GM21367 (cell line): ENCODE measurements at regions not wholly inside any gene's neighbourhood (a gene's known extent, or its start where the extent isn't known, plus 50 kb on each side); places are given as distances from the start of the nearest gene placed in this dataset.
"Not testable (repeated sequence)": the region's sequence is repeated elsewhere in the genome, so short reads cannot be mapped to it uniquely, and the experiment has no call there.

Source experiments
- ATAC-seq: cut with Tn5 transposase; IDR thresholded peaks from one replicate; pipeline ENCODE4 v1.9.1; 2021; ENCODE audit not compliant: unreplicated experiment

DNA sequence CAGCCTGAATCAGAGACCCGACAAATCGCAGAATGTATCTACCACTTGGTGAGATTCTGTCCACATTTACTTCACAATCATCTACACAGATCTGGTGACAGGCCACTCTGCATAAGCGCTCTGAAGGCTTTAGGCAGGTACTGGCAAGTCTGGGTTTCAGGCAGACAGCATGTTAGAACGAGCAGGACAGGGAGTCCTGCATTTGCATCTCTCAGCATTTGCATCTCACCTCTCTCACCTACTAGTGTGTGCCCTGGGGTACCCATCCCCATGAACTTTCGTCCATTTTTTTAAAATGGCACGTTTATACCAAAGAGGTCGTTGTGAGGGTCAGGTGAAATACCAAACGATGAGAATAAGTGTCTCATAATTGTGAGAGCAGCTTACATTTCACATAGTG lies 108.2 kb downstream of the SPATA31A1 start:
- peak; percentile 37 for ATAC-seq

DNA sequence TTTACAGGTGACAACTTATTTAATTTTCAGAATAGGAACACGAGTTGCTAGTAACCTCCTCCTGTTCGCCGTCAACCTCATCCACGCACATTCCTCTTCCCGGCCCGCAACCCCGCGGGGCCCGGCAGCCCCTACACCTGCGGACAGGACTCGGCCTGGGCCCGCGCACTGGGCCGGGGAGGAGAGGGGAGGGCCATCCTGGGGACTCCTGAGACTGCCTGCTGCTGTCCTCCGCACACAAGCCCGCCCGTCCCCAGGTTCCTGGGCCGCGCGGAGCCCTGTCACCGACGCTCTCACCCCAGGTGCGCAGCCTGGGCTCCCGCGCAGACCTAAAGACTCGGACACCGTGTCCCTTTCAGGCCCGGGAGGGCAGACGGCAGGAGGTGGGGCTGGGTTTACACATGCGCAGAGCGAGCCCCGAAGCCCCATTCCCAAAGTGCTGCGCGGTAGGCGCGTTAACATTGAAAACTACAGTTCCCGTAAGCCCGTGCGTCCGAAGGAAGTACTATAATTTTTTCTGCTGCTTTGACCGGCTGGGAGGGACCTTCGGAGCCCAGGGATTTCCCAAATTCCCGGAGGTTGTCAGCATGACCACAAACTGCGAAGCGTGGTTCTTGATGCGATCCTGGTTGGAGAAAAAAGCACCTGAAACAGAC lies 108.8 kb downstream of the SPATA31A1 start:
- peak; percentile 96 for ATAC-seq

GRCh38 chr9:39474499-39474898 lies 119.0 kb downstream of the SPATA31A1 start:
- ATAC-seq, result peak; percentile 99

DNA sequence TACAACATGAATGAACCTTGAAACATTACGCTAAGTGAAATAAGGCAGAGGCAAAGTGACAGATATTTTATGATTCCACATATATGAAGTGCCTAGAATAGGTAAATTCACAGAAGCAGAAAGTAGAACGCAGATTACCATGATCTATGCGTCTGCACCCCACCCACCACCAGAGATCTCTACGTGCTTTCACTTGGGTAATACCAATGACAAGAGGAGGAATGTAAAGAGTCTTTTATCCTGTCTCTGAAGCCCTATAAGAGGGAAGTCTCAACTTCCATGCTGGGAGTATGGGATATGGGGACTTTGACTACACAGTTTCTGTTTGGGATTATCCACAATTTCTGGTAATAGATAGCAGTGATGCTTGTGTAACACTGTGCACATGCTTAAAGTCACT lies 127.6 kb downstream of the SPATA31A1 start:
- not testable (repeated sequence) for ATAC-seq

DNA sequence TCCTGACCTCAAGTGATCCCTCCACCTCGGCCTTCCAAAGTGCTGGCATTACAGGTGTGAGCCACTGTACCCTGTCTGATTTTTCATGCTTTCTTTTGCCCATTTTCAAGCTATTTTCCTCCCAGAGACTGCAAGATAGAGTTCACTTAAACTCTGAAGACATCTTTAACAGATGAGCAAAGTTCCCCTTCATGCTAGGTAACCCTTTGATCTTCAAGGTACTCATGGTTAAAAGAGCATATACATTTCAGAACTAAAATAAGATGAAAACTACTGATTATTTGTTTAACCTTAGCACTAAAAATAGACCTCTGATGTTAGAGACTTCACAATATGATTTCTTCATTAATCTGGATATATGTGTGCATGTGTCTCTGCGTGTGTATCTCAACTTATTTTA lies 128.4 kb downstream of the SPATA31A1 start:
- ATAC-seq, result peak; percentile 16

DNA sequence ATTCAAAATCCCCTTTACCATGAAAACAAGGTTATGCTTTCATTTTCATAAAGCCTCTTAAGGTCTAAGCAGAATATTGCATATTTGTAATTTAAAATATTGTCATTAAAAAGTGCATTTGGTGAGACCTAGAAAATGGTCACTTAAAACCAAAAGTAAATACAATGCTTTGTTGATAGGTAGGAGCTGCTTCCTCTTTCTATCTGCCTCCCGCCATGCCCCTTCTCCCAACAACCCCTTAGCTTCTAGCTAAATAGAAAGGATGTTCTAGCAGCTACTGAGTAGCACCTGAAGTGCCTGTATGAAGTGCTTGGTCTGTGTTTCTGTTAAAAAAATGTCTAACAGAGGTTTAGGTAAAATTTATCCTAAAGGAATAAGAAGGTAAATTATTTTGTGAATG lies 128.8 kb downstream of the SPATA31A1 start:
- peak; percentile 89 for ATAC-seq

DNA sequence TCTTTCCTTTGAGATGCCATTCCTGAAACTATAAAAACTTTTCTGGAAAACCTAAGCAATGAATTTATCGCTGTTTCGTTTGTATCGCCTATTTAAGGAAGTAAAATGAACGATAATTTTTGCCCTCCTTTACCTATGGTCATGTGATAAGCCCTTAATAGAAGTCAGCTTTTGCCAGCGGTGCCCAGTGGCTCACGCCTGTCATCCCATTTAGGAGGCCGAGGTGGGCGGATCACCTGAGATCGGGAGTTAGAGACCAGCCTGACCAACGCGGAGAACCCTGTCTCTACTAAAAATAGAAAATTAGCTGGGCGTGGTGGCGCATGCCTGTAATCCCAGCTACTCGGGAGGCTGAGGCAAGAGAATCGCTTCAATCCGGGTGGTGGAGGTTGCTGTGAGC lies 132.0 kb downstream of the SPATA31A1 start:
- not testable (repeated sequence) for ATAC-seq

DNA sequence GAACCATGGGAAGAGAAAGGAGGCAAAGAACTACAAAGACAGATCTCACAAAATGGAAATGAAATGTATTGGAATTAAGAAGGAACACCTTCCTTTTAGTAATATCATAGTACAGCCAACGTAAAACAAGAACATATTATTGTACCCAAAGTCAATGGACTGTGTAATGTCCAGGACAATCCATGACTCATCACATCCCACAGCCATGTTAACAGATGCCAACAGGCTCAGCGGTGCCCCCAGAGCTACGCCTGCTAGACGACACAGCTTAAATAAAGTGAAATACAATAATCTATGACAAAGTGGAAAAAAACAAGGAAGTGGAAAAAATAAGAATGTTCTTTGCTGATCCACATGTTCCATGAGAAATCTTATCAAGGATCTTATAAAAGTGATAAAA lies 140.8 kb downstream of the SPATA31A1 start:
- not testable (repeated sequence) for ATAC-seq

DNA sequence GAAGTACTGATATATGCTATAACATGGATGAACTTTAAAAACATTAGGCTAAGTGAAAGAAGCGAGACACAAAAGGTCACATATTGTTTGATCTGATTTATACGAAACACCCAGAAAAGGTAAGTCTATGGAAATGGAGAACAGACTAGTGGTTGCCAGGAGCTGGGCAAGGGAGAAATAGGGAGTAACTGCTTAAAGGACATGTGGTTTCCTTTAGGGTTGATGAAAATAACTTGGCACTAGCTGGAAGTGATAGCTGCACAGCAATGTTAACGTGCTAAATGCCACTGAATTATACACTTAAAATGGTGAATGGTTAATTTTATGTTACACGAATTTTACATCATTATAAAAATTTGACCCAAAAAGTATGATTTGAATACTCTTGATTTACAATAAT lies 147.7 kb downstream of the SPATA31A1 start:
- not testable (repeated sequence) for ATAC-seq

- ATAC-seq, result not testable (repeated sequence)
Measured at GRCh38 chr9:39527387-39528029, 172.0 kb downstream of the SPATA31A1 start.

DNA sequence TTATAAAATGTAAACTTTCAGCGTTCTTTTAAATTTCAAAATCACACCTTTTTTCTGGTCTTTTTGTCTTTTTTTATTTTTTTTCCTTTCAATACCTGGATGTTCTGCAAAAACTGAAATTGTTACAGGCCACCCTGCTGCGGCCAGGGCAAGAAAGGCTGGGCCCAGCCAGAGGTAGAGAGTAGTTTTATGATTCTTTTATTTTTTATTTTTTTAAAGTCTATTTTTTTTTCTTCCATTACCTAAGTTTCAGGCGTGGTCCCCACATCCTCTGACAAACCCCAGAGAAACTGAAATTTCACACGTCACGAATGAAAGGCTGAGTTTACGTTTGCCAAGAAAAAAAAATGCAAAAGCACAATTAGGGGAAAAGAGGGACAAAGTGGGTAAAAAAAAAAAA lies 177.1 kb downstream of the SPATA31A1 start:
- ATAC-seq, result not testable (repeated sequence)

DNA sequence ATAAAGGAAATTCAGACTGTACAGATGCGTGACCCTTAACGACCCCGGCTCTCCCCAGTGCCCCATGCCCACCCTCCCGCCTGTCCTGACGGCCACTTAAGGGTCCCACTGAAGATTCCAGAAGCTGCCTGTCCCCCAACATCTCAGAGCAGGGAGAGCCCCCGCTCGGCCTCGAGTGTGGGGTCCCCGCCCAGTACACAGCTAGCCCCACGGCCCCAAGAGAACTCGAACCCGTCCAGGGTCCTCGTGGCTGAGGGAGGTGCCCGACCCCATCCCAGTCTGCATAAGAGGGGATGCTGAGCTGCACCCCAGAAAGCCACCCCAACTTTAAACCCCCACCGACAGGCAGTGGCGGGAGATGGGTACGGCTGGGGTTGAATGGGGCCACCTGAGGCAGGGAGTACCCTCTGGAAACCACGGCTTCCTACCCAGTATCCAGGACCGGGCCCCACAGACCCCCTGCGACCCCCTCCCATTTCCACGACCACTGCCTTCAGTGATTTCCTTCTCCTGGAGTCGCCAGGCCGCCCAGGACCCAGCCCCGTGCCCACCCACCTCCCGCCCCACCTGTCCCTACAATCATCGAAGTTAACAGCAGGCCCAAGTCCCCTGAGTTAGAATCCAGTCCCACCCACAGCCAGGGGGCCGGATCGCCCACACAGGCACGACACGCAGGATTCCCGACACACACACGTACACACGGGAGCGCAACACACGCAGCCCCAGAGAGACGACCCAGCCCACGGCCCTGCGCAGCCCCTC lies 177.7 kb downstream of the SPATA31A1 start:
- not testable (repeated sequence) for ATAC-seq

DNA sequence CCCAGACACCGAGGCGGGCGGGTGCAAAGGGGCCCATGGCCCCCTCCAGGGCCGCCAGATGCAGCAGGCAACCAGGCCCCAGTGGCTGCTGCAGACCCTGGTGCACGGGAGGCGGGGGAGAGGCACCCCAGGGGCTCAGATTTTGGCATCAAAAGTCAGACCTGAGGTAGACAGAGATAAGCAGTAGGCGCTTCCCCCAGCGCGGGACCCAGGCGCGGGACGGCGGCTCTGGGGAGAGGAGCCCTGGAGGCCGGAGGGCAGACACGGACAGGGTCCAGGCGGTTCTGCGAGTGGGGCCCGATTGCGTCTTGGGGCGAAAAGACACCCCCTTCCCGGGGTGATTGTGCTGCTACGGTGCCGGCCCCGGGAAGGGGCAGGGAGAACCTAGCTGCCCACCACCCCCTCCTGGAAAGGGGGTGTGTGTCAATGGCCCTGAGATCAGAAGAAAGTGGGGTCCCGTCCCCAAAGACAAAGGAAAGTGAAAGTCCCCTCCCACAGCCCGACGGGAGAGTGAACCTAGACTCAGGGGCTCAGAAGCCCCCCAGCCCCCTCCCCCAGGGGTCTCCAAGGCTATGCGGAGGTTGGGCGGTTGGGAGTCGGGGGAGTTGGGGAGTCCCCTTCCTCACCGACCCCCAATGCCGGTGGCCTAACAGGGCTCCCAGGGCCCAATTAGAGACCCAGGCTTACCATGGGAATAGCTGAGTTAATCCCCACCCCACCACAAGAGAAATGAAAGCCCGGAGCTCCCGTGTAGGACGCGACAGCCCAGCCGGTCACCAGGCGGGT lies 178.5 kb downstream of the SPATA31A1 start:
- not testable (repeated sequence) for ATAC-seq

DNA sequence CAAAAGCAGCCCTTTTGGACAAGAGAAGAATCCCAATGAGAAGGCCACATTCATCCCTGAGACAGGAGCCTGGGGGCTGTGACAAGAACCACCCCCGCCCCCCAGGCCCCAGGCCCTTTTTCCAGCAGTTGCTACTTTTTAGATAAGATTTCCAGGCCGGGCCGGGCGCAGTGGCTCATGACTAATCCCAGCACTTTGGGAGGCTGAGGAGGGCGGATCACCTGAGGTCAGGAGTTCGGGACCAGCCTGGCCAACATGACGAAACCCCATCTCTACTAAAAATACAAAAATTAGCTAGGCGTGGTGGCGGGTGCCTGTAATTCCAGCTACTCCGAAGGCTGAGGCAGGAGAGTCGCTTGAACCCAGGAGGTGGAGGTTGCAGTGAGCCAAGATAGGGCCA lies 179.4 kb downstream of the SPATA31A1 start:
- ATAC-seq, result not testable (repeated sequence)

DNA sequence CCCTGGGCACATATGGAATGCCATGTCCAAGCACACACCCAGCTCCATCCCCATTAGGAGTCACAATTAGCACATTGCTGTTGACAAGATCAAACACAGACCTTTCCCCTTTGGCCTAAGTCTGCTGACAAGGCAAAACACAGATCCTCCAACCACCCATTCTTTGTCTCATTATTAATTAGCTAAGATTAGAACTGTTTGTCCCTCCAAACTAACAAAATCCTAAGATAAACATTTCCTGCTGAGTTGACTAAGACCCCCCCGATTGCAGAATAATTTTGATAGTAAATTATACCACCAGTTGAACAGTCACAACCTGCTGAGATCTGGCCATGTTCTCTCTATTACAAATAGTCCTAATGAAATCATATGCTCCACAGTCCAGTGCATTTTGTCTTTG lies 186.7 kb downstream of the SPATA31A1 start:
- ATAC-seq, result not testable (repeated sequence)

DNA sequence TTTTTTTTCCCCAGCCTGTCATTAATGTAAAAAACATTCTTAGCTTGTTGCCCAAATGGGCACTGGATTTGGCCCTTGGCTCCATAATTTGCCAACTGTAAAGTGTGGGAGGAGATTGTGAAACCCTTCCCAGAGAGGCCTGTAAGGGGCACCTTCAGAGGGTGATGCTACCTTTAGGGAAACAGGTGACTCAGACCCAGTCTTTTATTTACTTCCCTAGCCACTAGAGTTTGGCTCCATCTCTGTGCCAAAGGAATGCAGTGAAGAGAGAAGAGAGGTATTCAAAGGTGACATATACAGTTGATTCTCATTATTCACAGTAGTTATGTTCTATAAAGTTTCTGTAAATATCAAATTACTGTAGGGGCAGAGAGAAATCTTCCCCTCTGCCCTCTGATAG lies 189.6 kb downstream of the SPATA31A1 start:
- not testable (repeated sequence) for ATAC-seq

GRCh38 chr9:39550573-39550972 lies 195.1 kb downstream of the SPATA31A1 start:
- ATAC-seq, result not testable (repeated sequence)

DNA sequence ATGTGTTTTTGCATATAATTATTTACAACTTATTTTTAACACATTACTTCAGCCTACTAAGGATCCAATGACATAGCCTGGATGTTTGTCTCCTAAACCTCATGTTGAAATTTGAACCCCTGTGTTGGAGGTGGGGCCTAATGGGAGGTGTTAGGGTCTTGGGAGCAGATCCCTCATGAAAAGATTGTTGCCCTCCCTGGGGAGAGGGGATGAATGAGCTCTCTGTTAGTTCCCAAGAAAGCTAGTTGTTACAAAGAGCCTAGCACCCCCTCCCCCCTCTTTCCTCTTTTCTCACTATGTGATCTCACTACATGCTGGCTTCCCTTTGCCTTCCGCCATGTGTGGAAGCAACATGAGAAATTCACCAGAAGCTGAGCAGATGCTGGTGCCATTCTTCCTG lies 196.1 kb downstream of the SPATA31A1 start:
- ATAC-seq, result not testable (repeated sequence)

GRCh38 chr9:39552242-39552881 lies 196.9 kb downstream of the SPATA31A1 start:
- not testable (repeated sequence) for ATAC-seq

- not testable (repeated sequence) for ATAC-seq
Measured at GRCh38 chr9:39554352-39554751, 198.9 kb downstream of the SPATA31A1 start.

DNA sequence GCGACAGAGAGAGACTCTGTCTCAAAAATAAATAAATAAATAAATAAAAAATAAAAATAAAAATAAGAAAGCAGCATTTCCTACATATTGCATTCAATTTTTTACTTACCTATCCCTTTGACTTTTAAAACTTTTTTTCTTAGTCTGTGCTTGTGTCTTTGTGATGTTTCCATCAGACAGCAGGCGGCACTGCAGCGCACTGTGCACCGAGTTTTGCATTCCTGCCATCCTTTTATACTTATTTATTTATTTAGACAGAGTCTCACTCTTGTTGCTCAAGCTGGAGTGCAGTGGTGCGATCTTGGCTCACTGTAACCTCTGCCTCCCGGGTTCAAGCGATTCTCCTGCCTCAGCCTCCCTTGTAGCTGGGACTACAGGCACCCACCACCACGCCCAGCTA lies 203.9 kb downstream of the SPATA31A1 start:
- ATAC-seq, result not testable (repeated sequence)
